ENCODE measurements at regions not wholly inside any gene's neighbourhood (a gene's known extent, or its start where the extent isn't known, plus 50 kb on each side); places are given as distances from the start of the nearest gene placed in this dataset.
"Not testable (repeated sequence)": the region's sequence is repeated elsewhere in the genome, so short reads cannot be mapped to it uniquely, and the experiment has no call there.

DNA sequence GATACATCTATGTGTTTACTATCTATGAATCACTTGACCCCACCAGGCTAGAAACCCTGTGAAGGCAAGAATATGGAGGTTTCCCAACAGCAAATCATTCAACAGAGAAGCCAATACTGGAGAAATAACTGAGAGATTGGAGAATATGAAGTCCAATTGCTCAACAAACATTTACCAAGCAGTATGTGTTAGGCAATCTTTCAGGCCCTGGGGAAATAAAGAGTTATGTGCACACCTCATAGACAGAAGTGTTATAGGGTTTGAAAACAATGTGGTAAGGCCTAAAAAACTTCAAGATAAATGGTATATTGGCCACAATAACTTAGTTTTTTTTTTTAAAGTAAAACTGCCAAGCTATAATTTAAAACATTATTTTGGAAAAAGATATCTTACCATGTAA lies 1245.8 kb downstream of the CDH11 start:
- H3K27ac ChIP-seq (ENCODE audit: low read length) = no peak overlapping the region
- H3K36me3 ChIP-seq (replicated peaks; ENCODE audit: insufficient read depth, low read length) = no peaks in the 10 kb centered on the region
- H3K4me2 ChIP-seq (ENCODE audit: low read depth, low read length) = no peak overlapping the region
- no peaks in the 10 kb centered on the region for H3F3A ChIP-seq (ENCODE audit: insufficient read depth, low read length)
- no peak for DNase-seq
- H2AFZ ChIP-seq (ENCODE audit: low read length) = no peak overlapping the region
- H3K4me3 ChIP-seq (ENCODE audit: low read length) = no peak overlapping the region
- no peaks in the 10 kb centered on the region for H3K27me3 ChIP-seq (replicated peaks; ENCODE audit: insufficient read depth, low read length)
- H3K79me2 ChIP-seq (ENCODE audit: low read length) = no peaks in the 10 kb centered on the region
- H4K20me1 ChIP-seq (ENCODE audit: insufficient read depth, low read length) = no peaks in the 10 kb centered on the region
- no peaks in the 10 kb centered on the region for H3K9me2 ChIP-seq (replicated peaks; ENCODE audit: insufficient read depth, low read length)
- H3K9ac ChIP-seq (ENCODE audit: low read length) = no peak overlapping the region
- no peaks in the 10 kb centered on the region for H3K9me3 ChIP-seq (replicated peaks; ENCODE audit: insufficient read depth, low read length)
- no peaks in the 10 kb centered on the region for H3K4me1 ChIP-seq (ENCODE audit: low read length)
- TF ChIP-seq EZH2phosphoT487 (IDR thresholded peaks at IDR 0.05; ENCODE audit: low read length) (no peak), EZH2 (optimal IDR thresholded peaks at IDR 0.05; ENCODE audit: low read depth, low read length) (no peak)
- TF ChIP-seq, protein P1, sequence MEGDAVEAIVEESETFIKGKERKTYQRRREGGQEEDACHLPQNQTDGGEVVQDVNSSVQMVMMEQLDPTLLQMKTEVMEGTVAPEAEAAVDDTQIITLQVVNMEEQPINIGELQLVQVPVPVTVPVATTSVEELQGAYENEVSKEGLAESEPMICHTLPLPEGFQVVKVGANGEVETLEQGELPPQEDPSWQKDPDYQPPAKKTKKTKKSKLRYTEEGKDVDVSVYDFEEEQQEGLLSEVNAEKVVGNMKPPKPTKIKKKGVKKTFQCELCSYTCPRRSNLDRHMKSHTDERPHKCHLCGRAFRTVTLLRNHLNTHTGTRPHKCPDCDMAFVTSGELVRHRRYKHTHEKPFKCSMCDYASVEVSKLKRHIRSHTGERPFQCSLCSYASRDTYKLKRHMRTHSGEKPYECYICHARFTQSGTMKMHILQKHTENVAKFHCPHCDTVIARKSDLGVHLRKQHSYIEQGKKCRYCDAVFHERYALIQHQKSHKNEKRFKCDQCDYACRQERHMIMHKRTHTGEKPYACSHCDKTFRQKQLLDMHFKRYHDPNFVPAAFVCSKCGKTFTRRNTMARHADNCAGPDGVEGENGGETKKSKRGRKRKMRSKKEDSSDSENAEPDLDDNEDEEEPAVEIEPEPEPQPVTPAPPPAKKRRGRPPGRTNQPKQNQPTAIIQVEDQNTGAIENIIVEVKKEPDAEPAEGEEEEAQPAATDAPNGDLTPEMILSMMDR (IDR thresholded peaks at IDR 0.05; ENCODE audit: low read length) = no peak

DNA sequence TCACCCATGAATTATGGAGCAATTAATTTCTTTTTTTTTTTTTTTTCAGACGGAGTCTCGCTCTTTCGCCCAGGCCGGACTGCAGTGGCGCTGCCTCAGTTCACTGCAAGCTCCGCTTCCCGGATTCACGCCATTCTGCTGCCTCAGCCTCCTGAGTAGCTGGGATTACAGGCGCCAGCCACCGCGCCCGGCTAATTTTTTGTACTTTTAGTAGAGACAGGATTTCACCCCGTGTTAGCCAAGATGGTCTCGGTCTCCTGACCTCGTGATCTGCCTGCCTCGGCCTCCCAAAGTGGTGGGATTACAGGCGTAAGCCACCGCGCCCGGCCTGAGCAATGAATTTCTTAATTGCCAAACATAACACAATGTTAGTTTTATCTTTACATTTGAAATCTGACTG lies 1261.2 kb downstream of the CDH11 start:
- H3K27ac ChIP-seq (ENCODE audit: low read length); H3K9me2 ChIP-seq (replicated peaks; ENCODE audit: insufficient read depth, low read length); H2AFZ ChIP-seq (ENCODE audit: low read length); H4K20me1 ChIP-seq (ENCODE audit: insufficient read depth, low read length); H3K9ac ChIP-seq (ENCODE audit: low read length); H3K4me1 ChIP-seq (ENCODE audit: low read length); H3K4me3 ChIP-seq (ENCODE audit: low read length); DNase-seq; H3K9me3 ChIP-seq (replicated peaks; ENCODE audit: insufficient read depth, low read length); H3K79me2 ChIP-seq (ENCODE audit: low read length); H3K4me2 ChIP-seq (ENCODE audit: low read depth, low read length); H3F3A ChIP-seq (ENCODE audit: insufficient read depth, low read length); H3K36me3 ChIP-seq (replicated peaks; ENCODE audit: insufficient read depth, low read length); H3K27me3 ChIP-seq (replicated peaks; ENCODE audit: insufficient read depth, low read length): not testable (repeated sequence)

DNA sequence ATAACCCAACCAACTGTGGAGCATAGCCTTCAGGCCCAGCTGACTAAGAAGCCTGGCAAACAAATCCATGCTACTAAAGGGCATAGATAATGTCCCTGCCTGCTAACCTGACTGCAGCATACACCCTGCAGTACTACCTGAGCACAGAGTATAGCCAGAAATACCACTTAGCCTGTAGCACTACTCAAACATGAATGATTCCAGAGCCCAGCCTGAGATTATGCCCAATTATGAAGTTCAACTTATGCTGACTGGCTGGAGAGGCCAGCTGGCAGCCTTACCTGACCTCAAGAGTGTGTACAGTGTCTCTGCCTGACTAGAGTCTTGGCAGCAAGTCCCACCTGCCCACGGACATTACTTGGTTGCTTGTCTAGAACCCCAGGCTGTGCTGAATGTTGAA lies 1265.3 kb downstream of the CDH11 start:
- TF ChIP-seq EZH2 (optimal IDR thresholded peaks at IDR 0.05; ENCODE audit: low read depth, low read length) (no peak), EZH2phosphoT487 (IDR thresholded peaks at IDR 0.05; ENCODE audit: low read length) (no peak)
- TF ChIP-seq, protein P1 (IDR thresholded peaks at IDR 0.05; ENCODE audit: low read length) = no peak
- H3K9me3 ChIP-seq (replicated peaks; ENCODE audit: insufficient read depth, low read length) = no peaks in the 10 kb centered on the region
- no peak overlapping the region for H3K4me3 ChIP-seq (ENCODE audit: low read length)
- no peak overlapping the region for H3K27ac ChIP-seq (ENCODE audit: low read length)
- H3K9me2 ChIP-seq (replicated peaks; ENCODE audit: insufficient read depth, low read length) = no peaks in the 10 kb centered on the region
- no peaks in the 10 kb centered on the region for H3K4me1 ChIP-seq (ENCODE audit: low read length)
- H3K4me2 ChIP-seq (ENCODE audit: low read depth, low read length) = no peak overlapping the region
- H2AFZ ChIP-seq (ENCODE audit: low read length) = no peak overlapping the region
- H3K9ac ChIP-seq (ENCODE audit: low read length) = no peak overlapping the region
- H3K27me3 ChIP-seq (replicated peaks; ENCODE audit: insufficient read depth, low read length) = no peaks in the 10 kb centered on the region
- H3K36me3 ChIP-seq (replicated peaks; ENCODE audit: insufficient read depth, low read length) = no peaks in the 10 kb centered on the region
- no peaks in the 10 kb centered on the region for H3F3A ChIP-seq (ENCODE audit: insufficient read depth, low read length)
- H4K20me1 ChIP-seq (ENCODE audit: insufficient read depth, low read length) = no peaks in the 10 kb centered on the region
- no peak for DNase-seq
- no peaks in the 10 kb centered on the region for H3K79me2 ChIP-seq (ENCODE audit: low read length)

DNA sequence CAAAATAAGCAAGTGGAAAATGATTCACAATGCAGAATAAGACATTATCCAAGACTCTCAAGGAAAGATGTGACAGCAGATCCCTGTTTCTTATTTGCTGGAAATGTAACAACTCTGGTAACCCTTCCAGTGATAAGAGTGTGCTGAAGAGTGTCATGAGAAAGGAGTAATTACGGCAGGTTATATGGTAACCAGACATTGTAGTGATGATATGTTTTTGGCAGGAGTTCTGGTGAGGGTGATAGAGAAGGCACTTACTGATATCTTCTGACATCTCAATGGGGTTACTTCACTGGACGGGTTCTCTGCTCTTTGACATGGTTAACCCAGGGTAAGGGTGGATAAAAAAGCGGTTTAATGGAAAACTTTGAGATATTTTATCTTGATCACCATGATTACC lies 1270.9 kb downstream of the CDH11 start:
- TF ChIP-seq, protein P1 (IDR thresholded peaks at IDR 0.05; ENCODE audit: low read length) = no peak
- TF ChIP-seq EZH2 (optimal IDR thresholded peaks at IDR 0.05; ENCODE audit: low read depth, low read length) = no peak
- no peaks in the 10 kb centered on the region for H3F3A ChIP-seq (ENCODE audit: insufficient read depth, low read length)
- no peak overlapping the region for H3K4me3 ChIP-seq (ENCODE audit: low read length)
- no peaks in the 10 kb centered on the region for H3K27me3 ChIP-seq (replicated peaks; ENCODE audit: insufficient read depth, low read length)
- no peak overlapping the region for H2AFZ ChIP-seq (ENCODE audit: low read length)
- no peaks in the 10 kb centered on the region for H3K9me3 ChIP-seq (replicated peaks; ENCODE audit: insufficient read depth, low read length)
- H3K4me2 ChIP-seq (ENCODE audit: low read depth, low read length) = no peak overlapping the region
- H4K20me1 ChIP-seq (ENCODE audit: insufficient read depth, low read length) = no peaks in the 10 kb centered on the region
- no peaks in the 10 kb centered on the region for H3K9me2 ChIP-seq (replicated peaks; ENCODE audit: insufficient read depth, low read length)
- no peak overlapping the region for H3K9ac ChIP-seq (ENCODE audit: low read length)
- H3K79me2 ChIP-seq (ENCODE audit: low read length) = no peaks in the 10 kb centered on the region
- no peak overlapping the region for H3K27ac ChIP-seq (ENCODE audit: low read length)
- H3K36me3 ChIP-seq (replicated peaks; ENCODE audit: insufficient read depth, low read length) = no peaks in the 10 kb centered on the region
- no peaks in the 10 kb centered on the region for H3K4me1 ChIP-seq (ENCODE audit: low read length)
- no peak for DNase-seq
